GM12865 (cell line): ENCODE measurements at regions not wholly inside any gene's neighbourhood (a gene's known extent, or its start where the extent isn't known, plus 50 kb on each side); places are given as distances from the start of the nearest gene placed in this dataset.

Experiments used
- DNase-seq: peaks from one replicate; pipeline ENCODE4 v3.0.0; 2010; ENCODE audit warnings: low read depth
- H3K4me3 ChIP-seq: 2 replicates; pipeline ENCODE4 v1.5.1; 2011; ENCODE audit warnings: mild to moderate bottlenecking, low read depth, low read length, control low read depth
- TF ChIP-seq, protein P1 (sequence below): IDR thresholded peaks from 2 replicates; pipeline ENCODE4 v1.5.1; 2011; ENCODE audit warnings: low read length, control low read depth, low read depth, inconsistent platforms; ENCODE audit not compliant: insufficient read depth; ENCODE audit errors: missing control alignments

- TF ChIP-seq, protein P1, sequence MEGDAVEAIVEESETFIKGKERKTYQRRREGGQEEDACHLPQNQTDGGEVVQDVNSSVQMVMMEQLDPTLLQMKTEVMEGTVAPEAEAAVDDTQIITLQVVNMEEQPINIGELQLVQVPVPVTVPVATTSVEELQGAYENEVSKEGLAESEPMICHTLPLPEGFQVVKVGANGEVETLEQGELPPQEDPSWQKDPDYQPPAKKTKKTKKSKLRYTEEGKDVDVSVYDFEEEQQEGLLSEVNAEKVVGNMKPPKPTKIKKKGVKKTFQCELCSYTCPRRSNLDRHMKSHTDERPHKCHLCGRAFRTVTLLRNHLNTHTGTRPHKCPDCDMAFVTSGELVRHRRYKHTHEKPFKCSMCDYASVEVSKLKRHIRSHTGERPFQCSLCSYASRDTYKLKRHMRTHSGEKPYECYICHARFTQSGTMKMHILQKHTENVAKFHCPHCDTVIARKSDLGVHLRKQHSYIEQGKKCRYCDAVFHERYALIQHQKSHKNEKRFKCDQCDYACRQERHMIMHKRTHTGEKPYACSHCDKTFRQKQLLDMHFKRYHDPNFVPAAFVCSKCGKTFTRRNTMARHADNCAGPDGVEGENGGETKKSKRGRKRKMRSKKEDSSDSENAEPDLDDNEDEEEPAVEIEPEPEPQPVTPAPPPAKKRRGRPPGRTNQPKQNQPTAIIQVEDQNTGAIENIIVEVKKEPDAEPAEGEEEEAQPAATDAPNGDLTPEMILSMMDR, result no peak
- no peak for DNase-seq
These were observed 450.9 kb downstream of the MATN1 start for GRCh38 chr1:30272277-30273020.

DNA sequence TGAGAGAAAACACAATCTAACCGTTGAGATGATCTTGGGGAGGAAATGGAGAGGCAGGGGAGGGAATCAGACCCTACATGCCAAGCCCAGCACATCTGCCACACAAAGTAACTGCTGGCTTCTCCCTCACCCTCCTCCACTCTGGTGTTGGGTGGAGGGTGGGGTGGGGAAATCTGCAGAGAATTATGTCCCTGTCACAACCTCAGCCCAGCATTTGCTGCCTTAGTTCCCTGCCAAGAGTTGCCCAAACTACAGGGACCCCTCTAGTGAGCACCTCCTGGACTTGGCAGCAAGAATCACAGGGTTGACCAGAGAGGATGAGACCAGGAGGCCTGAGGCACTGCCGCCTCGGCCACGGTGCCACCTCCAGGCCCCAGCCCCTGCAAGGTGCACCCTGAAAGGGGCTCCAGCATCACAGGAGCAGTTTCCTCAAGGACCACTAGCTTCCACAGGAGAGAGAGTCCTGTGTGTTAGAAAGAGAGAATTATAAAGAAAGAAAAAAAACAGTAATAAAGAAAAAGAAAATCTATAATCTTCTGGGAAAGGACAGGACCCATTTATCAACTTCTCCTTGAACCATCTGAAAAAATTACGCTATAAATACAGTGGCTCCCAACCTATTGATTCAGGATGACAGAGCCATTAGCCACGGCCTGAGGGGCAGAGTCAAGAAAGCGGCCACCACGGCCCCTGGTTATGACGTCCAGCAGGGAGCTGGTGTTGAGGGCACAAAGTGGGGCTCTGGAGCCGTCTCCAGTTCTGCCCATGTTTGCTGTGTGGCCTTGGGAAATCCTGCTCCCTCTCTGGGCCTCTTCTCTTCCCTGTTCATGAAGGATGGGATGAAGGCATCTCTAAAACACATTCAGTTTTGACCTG, 451.7 kb downstream of the MATN1 start:
- H3K4me3 ChIP-seq, result no peak overlapping the region
- no peak for DNase-seq
- TF ChIP-seq, protein P1, result no peak

More at GRCh38 chr1:30272277-30273020, 450.9 kb downstream of the MATN1 start:
- H3K4me3 ChIP-seq, result no peak overlapping the region

- TF ChIP-seq, protein P1, result no peak
- H3K4me3 ChIP-seq, result no peak overlapping the region
- DNase-seq, result no peak
These were observed 452.9 kb downstream of the MATN1 start for GRCh38 chr1:30270461-30270860.

- TF ChIP-seq, protein P1, result no peak
- no peak for DNase-seq
- H3K4me3 ChIP-seq, result no peak overlapping the region
These were observed 454.3 kb downstream of the MATN1 start for GRCh38 chr1:30268923-30269666.

GRCh38 chr1:30267856-30268255, 455.5 kb downstream of the MATN1 start:
- TF ChIP-seq, protein P1, result no peak
- H3K4me3 ChIP-seq, result no peak overlapping the region
- DNase-seq, result no peak

GRCh38 chr1:30267046-30267445, 456.3 kb downstream of the MATN1 start:
- DNase-seq, result no peak
- TF ChIP-seq, protein P1, result no peak
- H3K4me3 ChIP-seq, result no peak overlapping the region
